MG63 (cell line): ENCODE measurements at regions not wholly inside any gene's neighbourhood (a gene's known extent, or its start where the extent isn't known, plus 50 kb on each side); places are given as distances from the start of the nearest gene placed in this dataset.
"Not testable (repeated sequence)": the region's sequence is repeated elsewhere in the genome, so short reads cannot be mapped to it uniquely, and the experiment has no call there.

Experiments
- DNase-seq: peaks from one replicate; pipeline ENCODE4 v3.0.0-alpha.2; 2020
- H3K27me3 ChIP-seq: fragments of 250-450 bp; sonication (Bioruptor Pico); 2 replicates; pipeline ENCODE4 v1.5.1; 2020; ENCODE audit warnings: mild to moderate bottlenecking, moderate library complexity
- H3K36me3 ChIP-seq: fragments of 250-450 bp; sonication (Bioruptor Pico); 2 replicates; pipeline ENCODE4 v1.5.1; 2020; ENCODE audit warnings: mild to moderate bottlenecking, moderate library complexity
- H3K4me3 ChIP-seq: fragments of 250-450 bp; sonication (Bioruptor Pico); 2 replicates; pipeline ENCODE4 v1.5.1; 2020; ENCODE audit warnings: mild to moderate bottlenecking, moderate library complexity
- H3K9me3 ChIP-seq: fragments of 250-450 bp; sonication (Bioruptor Pico); 2 replicates; pipeline ENCODE4 v1.5.1; 2020; ENCODE audit warnings: mild to moderate bottlenecking, moderate library complexity

GRCh38 chr5:38607396-38607795 is 51.0 kb upstream of the LIFR start:
- H3K36me3 ChIP-seq, result no peaks in the 10 kb centered on the region

GRCh38 chr5:38607930-38608564 is 51.6 kb upstream of the LIFR start:
- no peak for DNase-seq
- Histone ChIP-seq H3K36me3 (no peaks in the 10 kb centered on the region), H3K27me3 (no peaks in the 10 kb centered on the region), H3K4me3 (no peak overlapping the region), H3K9me3 (no peaks in the 10 kb centered on the region)

More at GRCh38 chr5:38607396-38607795, 51.0 kb upstream of the LIFR start:
- H3K9me3 ChIP-seq, result no peaks in the 10 kb centered on the region
- H3K4me3 ChIP-seq, result no peak overlapping the region
- DNase-seq, result no peak
- H3K27me3 ChIP-seq, result no peaks in the 10 kb centered on the region

DNA sequence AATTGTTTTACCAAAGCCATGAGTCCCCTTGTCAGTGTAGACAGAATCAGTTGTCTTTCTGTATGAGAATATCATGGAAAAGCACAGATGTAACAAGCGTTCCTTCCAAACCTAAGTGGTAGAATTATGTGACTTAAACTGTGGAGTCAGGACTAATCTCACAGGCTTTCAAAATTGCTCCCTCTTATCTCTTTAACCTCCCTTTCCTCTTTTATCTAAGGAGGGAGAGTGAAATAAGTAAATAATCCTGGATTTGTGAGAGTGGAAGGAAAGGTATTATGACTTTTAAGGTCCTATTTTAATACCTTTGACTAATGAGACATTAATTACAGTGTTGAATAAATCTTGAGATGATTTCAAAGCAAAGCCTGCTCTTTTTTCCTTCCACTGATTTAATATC is 52.4 kb upstream of the LIFR start:
- H3K4me3 ChIP-seq, result no peak overlapping the region
- no peaks in the 10 kb centered on the region for H3K9me3 ChIP-seq
- H3K36me3 ChIP-seq, result no peaks in the 10 kb centered on the region

GRCh38 chr5:38612851-38613250 is 56.4 kb upstream of the LIFR start:
- no peak overlapping the region for H3K4me3 ChIP-seq
- no peaks in the 10 kb centered on the region for H3K27me3 ChIP-seq
- no peak for DNase-seq
- H3K9me3 ChIP-seq, result peaks cover 8% of the 10 kb centered on the region
- H3K36me3 ChIP-seq, result no peaks in the 10 kb centered on the region

More for the DNA sequence above, 52.4 kb upstream of the LIFR start:
- H3K27me3 ChIP-seq, result no peaks in the 10 kb centered on the region
- DNase-seq, result no peak

DNA sequence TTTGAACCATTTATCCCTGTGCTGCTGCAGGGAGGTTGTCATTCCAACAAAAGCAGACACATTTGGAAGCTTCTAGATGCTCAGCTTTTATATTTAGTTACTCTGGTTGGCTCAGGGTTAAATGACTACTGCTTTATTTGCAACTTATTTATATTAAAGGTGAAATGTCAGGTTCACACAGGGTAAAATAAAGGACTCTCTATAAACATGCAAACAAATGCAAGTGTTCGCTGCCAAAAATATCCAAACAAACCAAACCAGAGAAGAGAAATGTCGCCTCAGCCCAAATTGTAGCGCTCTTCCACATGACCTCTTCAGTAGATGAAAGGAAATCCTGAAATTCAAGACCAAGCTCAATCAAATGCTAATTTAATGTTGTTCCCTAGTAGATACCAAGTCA is 57.0 kb upstream of the LIFR start:
- DNase-seq, result no peak
- Histone ChIP-seq H3K36me3 (no peaks in the 10 kb centered on the region), H3K27me3 (no peaks in the 10 kb centered on the region), H3K4me3 (no peak overlapping the region), H3K9me3 (peaks cover 14% of the 10 kb centered on the region)

- Histone ChIP-seq H3K36me3 (no peaks in the 10 kb centered on the region), H3K4me3 (no peak overlapping the region), H3K9me3 (peaks cover 15% of the 10 kb centered on the region), H3K27me3 (no peaks in the 10 kb centered on the region)
- DNase-seq, result no peak
Observed at GRCh38 chr5:38613992-38614836, 57.8 kb upstream of the LIFR start.

GRCh38 chr5:38615042-38615441 is 58.6 kb upstream of the LIFR start:
- Histone ChIP-seq H3K4me3 (no peak overlapping the region), H3K9me3 (peaks cover 15% of the 10 kb centered on the region), H3K36me3 (no peaks in the 10 kb centered on the region), H3K27me3 (no peaks in the 10 kb centered on the region)
- no peak for DNase-seq

DNA sequence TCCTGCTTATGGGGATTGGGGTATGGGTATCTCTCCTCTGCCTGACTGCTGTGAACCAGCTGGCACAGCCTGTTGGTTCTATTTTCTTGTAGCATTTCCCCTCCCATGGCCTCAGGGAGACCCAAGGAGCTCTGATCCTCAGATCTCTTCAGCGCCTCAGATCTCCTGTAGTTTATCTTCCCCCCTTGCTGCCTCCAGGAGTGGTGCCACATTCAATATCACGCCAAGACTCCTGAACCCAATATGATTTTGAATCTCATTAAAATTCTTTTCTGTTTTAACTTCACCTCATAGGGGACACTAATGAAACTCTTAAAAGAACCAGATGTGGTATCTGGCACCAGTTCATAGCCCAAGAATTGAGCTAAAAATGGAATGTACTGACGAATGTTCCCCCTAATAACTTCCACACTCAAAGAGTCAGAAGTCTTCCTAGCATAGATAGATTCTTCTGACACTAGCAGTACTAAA is 59.6 kb upstream of the LIFR start:
- H3K27me3 ChIP-seq, result no peaks in the 10 kb centered on the region
- H3K36me3 ChIP-seq, result no peaks in the 10 kb centered on the region
- peaks cover 15% of the 10 kb centered on the region for H3K9me3 ChIP-seq
- DNase-seq, result no peak
- no peak overlapping the region for H3K4me3 ChIP-seq

GRCh38 chr5:38618154-38618553 is 61.7 kb upstream of the LIFR start:
- peaks cover 15% of the 10 kb centered on the region for H3K9me3 ChIP-seq
- H3K36me3 ChIP-seq, result no peaks in the 10 kb centered on the region
- H3K27me3 ChIP-seq, result no peaks in the 10 kb centered on the region
- no peak overlapping the region for H3K4me3 ChIP-seq
- DNase-seq, result no peak

DNA sequence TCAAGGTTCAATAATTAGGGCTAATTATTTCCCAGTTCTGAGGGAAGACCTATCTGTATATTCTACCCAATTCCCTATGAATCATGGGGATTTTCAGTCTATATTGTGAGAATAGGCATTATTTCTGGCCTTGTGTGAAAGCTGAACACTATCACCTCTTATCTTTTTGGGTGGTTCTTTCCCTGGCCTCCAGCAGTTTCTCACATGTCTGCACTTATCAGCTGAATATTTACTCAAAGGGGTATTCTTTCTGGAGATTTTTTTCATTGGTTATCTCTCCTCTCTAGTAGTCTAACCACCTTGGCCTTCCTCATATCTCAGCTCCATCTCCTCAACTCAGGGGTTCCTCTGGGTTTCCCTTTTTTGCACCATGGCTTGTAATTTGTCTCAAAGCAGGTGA is 64.9 kb upstream of the LIFR start:
- no peak for DNase-seq
- H3K27me3 ChIP-seq, result no peaks in the 10 kb centered on the region
- H3K36me3 ChIP-seq, result no peaks in the 10 kb centered on the region
- H3K9me3 ChIP-seq, result peaks cover 15% of the 10 kb centered on the region
- no peak overlapping the region for H3K4me3 ChIP-seq

GRCh38 chr5:38621840-38622437 is 65.5 kb upstream of the LIFR start:
- Histone ChIP-seq H3K9me3 (peaks cover 14% of the 10 kb centered on the region), H3K27me3 (no peaks in the 10 kb centered on the region), H3K36me3 (no peaks in the 10 kb centered on the region), H3K4me3 (no peak overlapping the region)
- DNase-seq, result no peak

DNA sequence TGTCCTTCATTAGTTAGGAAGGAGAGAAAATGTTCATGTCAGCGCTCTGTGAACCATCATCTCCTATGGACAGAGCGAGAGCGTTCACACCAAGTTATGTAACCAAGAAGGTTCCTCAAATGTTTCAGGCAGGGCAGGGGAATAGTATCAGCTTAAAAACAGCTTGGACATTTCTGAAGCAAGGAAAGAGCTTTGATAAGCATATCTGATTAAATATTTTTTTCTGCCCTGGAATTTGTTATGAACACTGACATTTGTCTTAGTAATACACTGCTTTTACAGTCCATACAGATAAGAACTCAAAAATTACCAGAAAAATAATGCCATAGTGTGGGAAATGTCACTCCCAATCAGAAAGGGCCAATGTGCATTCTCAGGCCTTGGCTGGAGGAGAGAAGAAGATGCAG is 66.3 kb upstream of the LIFR start:
- Histone ChIP-seq H3K9me3 (peaks cover 8% of the 10 kb centered on the region; the same call in 1 of the 2 replicates), H3K27me3 (no peaks in the 10 kb centered on the region), H3K4me3 (no peak overlapping the region), H3K36me3 (no peaks in the 10 kb centered on the region)
- DNase-seq, result no peak

DNA sequence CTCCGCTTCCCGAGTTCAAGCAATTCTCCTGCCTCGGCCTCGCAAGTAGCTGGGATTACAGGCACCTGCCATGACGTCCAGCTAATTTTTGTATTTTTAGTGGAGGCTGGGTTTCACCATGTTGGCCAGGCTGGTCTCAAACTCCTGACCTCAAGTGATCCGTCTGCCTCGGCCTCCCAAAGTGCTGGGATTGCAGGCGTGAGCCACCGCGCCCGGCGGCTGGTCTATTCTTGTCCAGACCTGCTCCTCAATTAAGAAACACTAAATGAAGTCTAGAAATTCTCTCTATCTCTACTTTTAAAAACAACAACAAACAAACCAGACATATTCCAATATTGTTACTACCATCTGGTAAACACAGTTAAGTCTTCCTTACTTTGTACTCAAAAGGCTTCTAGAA is 68.1 kb upstream of the LIFR start:
- H3K27me3 ChIP-seq, DNase-seq, H3K9me3 ChIP-seq, H3K36me3 ChIP-seq, H3K4me3 ChIP-seq: not testable (repeated sequence)

- not testable (repeated sequence) for H3K27me3 ChIP-seq, H3K9me3 ChIP-seq, H3K36me3 ChIP-seq, DNase-seq, H3K4me3 ChIP-seq
Observed at GRCh38 chr5:38631376-38631775, 74.9 kb upstream of the LIFR start.

- H3K36me3 ChIP-seq, result no peaks in the 10 kb centered on the region
- H3K27me3 ChIP-seq, result 0 out of 2 replicates have a peak, but pooled peaks cover 2% of the 10 kb centered on the region
- H3K9me3 ChIP-seq, result no peaks in the 10 kb centered on the region; the same call in none of the 2 replicates
- no peak for DNase-seq
- no peak overlapping the region for H3K4me3 ChIP-seq
Observed at GRCh38 chr5:38634568-38635369, 78.3 kb upstream of the LIFR start.

- Histone ChIP-seq H3K27me3 (0 out of 2 replicates have a peak, but pooled peaks cover 2% of the 10 kb centered on the region), H3K4me3 (no peak overlapping the region), H3K9me3 (no peaks in the 10 kb centered on the region; the same call in none of the 2 replicates), H3K36me3 (no peaks in the 10 kb centered on the region)
- no peak for DNase-seq
Observed at GRCh38 chr5:38636626-38637025, 80.2 kb upstream of the LIFR start.

DNA sequence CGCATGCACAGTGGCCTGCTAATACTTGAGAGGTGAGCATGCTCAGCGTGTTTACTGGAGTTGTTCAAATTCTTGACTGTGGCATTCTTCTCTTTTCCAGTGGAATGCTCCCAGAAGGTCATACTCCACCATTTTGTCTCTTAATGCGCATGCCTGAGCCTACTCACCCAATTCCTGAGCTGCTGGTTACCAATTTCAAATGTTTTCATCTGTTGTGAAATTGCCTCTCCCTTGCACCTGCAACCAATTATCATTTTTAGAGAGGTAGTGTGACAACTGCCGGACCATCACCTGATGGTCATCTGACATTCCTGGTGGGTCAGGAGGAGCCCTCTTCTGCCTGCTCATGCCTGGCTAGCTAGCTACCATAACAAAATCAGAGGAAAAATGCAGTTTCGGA is 82.2 kb upstream of the LIFR start:
- no peaks in the 10 kb centered on the region for H3K36me3 ChIP-seq
- no peak for DNase-seq
- H3K4me3 ChIP-seq, result no peak overlapping the region
- no peaks in the 10 kb centered on the region for H3K9me3 ChIP-seq
- 0 out of 2 replicates have a peak, but pooled peaks cover 2% of the 10 kb centered on the region for H3K27me3 ChIP-seq
